ACC112 (cell line): ENCODE measurements at regions not wholly inside any gene's neighbourhood (a gene's known extent, or its start where the extent isn't known, plus 50 kb on each side); places are given as distances from the start of the nearest gene placed in this dataset.
"Not testable (repeated sequence)": the region's sequence is repeated elsewhere in the genome, so short reads cannot be mapped to it uniquely, and the experiment has no call there.

Experiments
- H2AFZ ChIP-seq: fragments of 200-600 bp; sonication (generic); one replicate; pipeline ENCODE4 v1.6.0; 2017; ENCODE audit warnings: antibody characterized with exemption, low read length; ENCODE audit not compliant: unreplicated experiment
- H3K27ac ChIP-seq: fragments of 200-600 bp; sonication (generic); 2 replicates; pipeline ENCODE4 v1.5.1; 2014; ENCODE audit warnings: low read depth, mild to moderate bottlenecking, antibody characterized with exemption, low read length, moderate library complexity
- H3K27me3 ChIP-seq: fragments of 200-600 bp; sonication (generic); 2 replicates; pipeline ENCODE4 v1.6.1; 2014; ENCODE audit warnings: mild to moderate bottlenecking, antibody characterized with exemption, low read length, moderate library complexity, mixed read lengths; ENCODE audit not compliant: insufficient read depth
- H3K36me3 ChIP-seq: fragments of 200-600 bp; sonication (generic); 2 replicates; pipeline ENCODE4 v1.6.1; 2016; ENCODE audit warnings: mild to moderate bottlenecking, antibody characterized with exemption, low read length, moderate library complexity, mixed read lengths; ENCODE audit not compliant: insufficient read depth
- H3K4me1 ChIP-seq: fragments of 200-600 bp; sonication (generic); one replicate; pipeline ENCODE4 v1.6.1; 2016; ENCODE audit warnings: low read length, mixed read lengths; ENCODE audit not compliant: insufficient read depth, unreplicated experiment, control insufficient read depth
- H3K4me3 ChIP-seq: fragments of 200-600 bp; sonication (generic); 2 replicates; pipeline ENCODE4 v1.5.1; 2014; ENCODE audit warnings: mild to moderate bottlenecking, low read depth, low read length
- H3K79me2 ChIP-seq: fragments of 200-600 bp; sonication (generic); one replicate; pipeline ENCODE4 v1.6.0; 2016; ENCODE audit warnings: low read length; ENCODE audit not compliant: control insufficient read depth, unreplicated experiment, insufficient read depth

GRCh38 chr18:10349561-10349960 is 104.9 kb upstream of the APCDD1 start:
- Histone ChIP-seq H3K79me2 (no peaks in the 10 kb centered on the region), H3K27ac (no peak overlapping the region)

GRCh38 chr18:10350661-10351060 is 103.8 kb upstream of the APCDD1 start:
- no peaks in the 10 kb centered on the region for H3K4me1 ChIP-seq
- no peaks in the 10 kb centered on the region for H3K79me2 ChIP-seq
- H3K27ac ChIP-seq = no peak overlapping the region
- H3K4me3 ChIP-seq = no peak overlapping the region
- no peaks in the 10 kb centered on the region for H3K36me3 ChIP-seq
- peaks cover 10% of the 10 kb centered on the region; the same call in 1 of the 2 replicates for H3K27me3 ChIP-seq
- no peak overlapping the region for H2AFZ ChIP-seq

More at GRCh38 chr18:10349561-10349960, 104.9 kb upstream of the APCDD1 start:
- H2AFZ ChIP-seq = no peak overlapping the region
- no peaks in the 10 kb centered on the region for H3K4me1 ChIP-seq
- peaks cover 5% of the 10 kb centered on the region; the same call in 1 of the 2 replicates for H3K27me3 ChIP-seq
- H3K36me3 ChIP-seq = no peaks in the 10 kb centered on the region
- H3K4me3 ChIP-seq = no peak overlapping the region

GRCh38 chr18:10351219-10351818 is 103.1 kb upstream of the APCDD1 start:
- no peak overlapping the region for H3K27ac ChIP-seq
- H3K4me3 ChIP-seq = no peak overlapping the region
- H3K27me3 ChIP-seq = peaks cover 10% of the 10 kb centered on the region; the same call in 1 of the 2 replicates
- no peaks in the 10 kb centered on the region for H3K79me2 ChIP-seq
- H3K36me3 ChIP-seq = no peaks in the 10 kb centered on the region
- no peaks in the 10 kb centered on the region for H3K4me1 ChIP-seq
- no peak overlapping the region for H2AFZ ChIP-seq

GRCh38 chr18:10351858-10352257 is 102.6 kb upstream of the APCDD1 start:
- Histone ChIP-seq H3K79me2 (no peaks in the 10 kb centered on the region), H2AFZ (no peak overlapping the region), H3K27me3 (peaks cover 10% of the 10 kb centered on the region; the same call in 1 of the 2 replicates), H3K4me1 (no peaks in the 10 kb centered on the region), H3K4me3 (no peak overlapping the region), H3K36me3 (no peaks in the 10 kb centered on the region), H3K27ac (no peak overlapping the region)

- no peak overlapping the region for H2AFZ ChIP-seq
- no peaks in the 10 kb centered on the region for H3K36me3 ChIP-seq
- peaks cover 10% of the 10 kb centered on the region; the same call in 1 of the 2 replicates for H3K27me3 ChIP-seq
- H3K27ac ChIP-seq = no peak overlapping the region
- H3K79me2 ChIP-seq = no peaks in the 10 kb centered on the region
- H3K4me1 ChIP-seq = no peaks in the 10 kb centered on the region
- no peak overlapping the region for H3K4me3 ChIP-seq
Observed at GRCh38 chr18:10352671-10353070, 101.8 kb upstream of the APCDD1 start.

GRCh38 chr18:10353791-10354190 is 100.6 kb upstream of the APCDD1 start:
- H3K36me3 ChIP-seq = no peaks in the 10 kb centered on the region
- H3K27me3 ChIP-seq = peaks cover 9% of the 10 kb centered on the region; the same call in 1 of the 2 replicates
- H3K4me1 ChIP-seq = no peaks in the 10 kb centered on the region
- no peaks in the 10 kb centered on the region for H3K79me2 ChIP-seq
- H2AFZ ChIP-seq = no peak overlapping the region
- no peak overlapping the region for H3K27ac ChIP-seq
- no peak overlapping the region for H3K4me3 ChIP-seq

GRCh38 chr18:10354241-10354811 is 100.1 kb upstream of the APCDD1 start:
- Histone ChIP-seq H3K27ac (no peak overlapping the region), H3K27me3 (peaks cover 9% of the 10 kb centered on the region; the same call in 1 of the 2 replicates), H3K4me3 (no peak overlapping the region), H2AFZ (no peak overlapping the region), H3K4me1 (no peaks in the 10 kb centered on the region), H3K36me3 (no peaks in the 10 kb centered on the region), H3K79me2 (no peaks in the 10 kb centered on the region)

GRCh38 chr18:10354890-10355289 is 99.5 kb upstream of the APCDD1 start:
- peaks cover 9% of the 10 kb centered on the region; the same call in 1 of the 2 replicates for H3K27me3 ChIP-seq
- H3K4me3 ChIP-seq = no peak overlapping the region
- H2AFZ ChIP-seq = no peak overlapping the region
- H3K27ac ChIP-seq = no peak overlapping the region
- no peaks in the 10 kb centered on the region for H3K79me2 ChIP-seq
- H3K36me3 ChIP-seq = no peaks in the 10 kb centered on the region
- no peaks in the 10 kb centered on the region for H3K4me1 ChIP-seq

- not testable (repeated sequence) for H3K27me3 ChIP-seq, H3K4me3 ChIP-seq, H3K36me3 ChIP-seq, H3K79me2 ChIP-seq, H3K27ac ChIP-seq, H3K4me1 ChIP-seq, H2AFZ ChIP-seq
Observed at GRCh38 chr18:10356999-10357398, 97.4 kb upstream of the APCDD1 start.

- Histone ChIP-seq H3K27ac (no peak overlapping the region), H3K4me3 (no peak overlapping the region), H3K79me2 (no peaks in the 10 kb centered on the region), H3K4me1 (no peaks in the 10 kb centered on the region), H3K27me3 (peaks cover 19% of the 10 kb centered on the region; the same call in 1 of the 2 replicates), H2AFZ (no peak overlapping the region), H3K36me3 (no peaks in the 10 kb centered on the region)
Observed at GRCh38 chr18:10361660-10362059, 92.8 kb upstream of the APCDD1 start.

- Histone ChIP-seq H3K27ac (no peak overlapping the region), H3K4me3 (no peak overlapping the region), H3K27me3 (peaks cover 41% of the 10 kb centered on the region), H2AFZ (no peak overlapping the region), H3K4me1 (no peaks in the 10 kb centered on the region), H3K79me2 (no peaks in the 10 kb centered on the region), H3K36me3 (no peaks in the 10 kb centered on the region)
Observed at GRCh38 chr18:10365021-10365500, 89.4 kb upstream of the APCDD1 start.
